Activated CD8-positive, alpha-beta T cell treated with anti-CD3 and anti-CD28 coated beads for 36 hours (primary cell): ENCODE measurements at regions not wholly inside any gene's neighbourhood (a gene's known extent, or its start where the extent isn't known, plus 50 kb on each side); places are given as distances from the start of the nearest gene placed in this dataset.

Source experiments
- ATAC-seq: fragments of 200-7000 bp; cut with Tn5 transposase; one replicate; pipeline ENCODE4 v1.10.0; 2021; ENCODE audit warnings: mild to moderate bottlenecking, moderate library complexity
- CTCF ChIA-PET: fragments of 350-600 bp; sonication (Branson Sonifier 250); formaldehyde crosslinking; loops from one replicate; lab custom pipeline; 2021; ENCODE audit warnings: antibody characterized with exemption; lab: Charles Lee
- POLR2A ChIA-PET: fragments of 350-600 bp; sonication (Branson Sonifier 250); formaldehyde crosslinking; loops from one replicate; lab custom pipeline; 2021; ENCODE audit warnings: antibody characterized with exemption; lab: Charles Lee
- DNase-seq: peaks from one replicate; pipeline ENCODE4 v3.0.0-alpha.2; 2020
- H3K27ac Mint-ChIP-seq: one replicate; pipeline ENCODE4 v1.8.0; 2021; ENCODE audit warnings: mild to moderate bottlenecking, mixed read lengths
- H3K27me3 Mint-ChIP-seq: one replicate; pipeline ENCODE4 v1.8.0; 2021; ENCODE audit warnings: mixed read lengths
- H3K36me3 Mint-ChIP-seq: one replicate; pipeline ENCODE4 v1.8.0; 2021; ENCODE audit warnings: low read depth, mixed read lengths
- H3K4me1 Mint-ChIP-seq: one replicate; pipeline ENCODE4 v1.8.0; 2021; ENCODE audit warnings: low read depth, mixed read lengths
- H3K4me3 Mint-ChIP-seq: one replicate; pipeline ENCODE4 v1.8.0; 2021; ENCODE audit warnings: mild to moderate bottlenecking, moderate library complexity, mixed read lengths
- H3K9me3 Mint-ChIP-seq: one replicate; pipeline ENCODE4 v1.8.0; 2021; ENCODE audit warnings: mixed read lengths
- intact Hi-C: fragments of 100-400 bp; cut with micrococcal nuclease; formaldehyde crosslinking; loops from one replicate; pipeline ENCODE4 v1.10.0; 2022
- TF ChIP-seq, protein P1 (sequence below): fragments of 200-600 bp; IDR thresholded peaks from one replicate; pipeline ENCODE4 v1.8.0; 2022; ENCODE audit warnings: antibody characterized with exemption, mild to moderate bottlenecking

DNA sequence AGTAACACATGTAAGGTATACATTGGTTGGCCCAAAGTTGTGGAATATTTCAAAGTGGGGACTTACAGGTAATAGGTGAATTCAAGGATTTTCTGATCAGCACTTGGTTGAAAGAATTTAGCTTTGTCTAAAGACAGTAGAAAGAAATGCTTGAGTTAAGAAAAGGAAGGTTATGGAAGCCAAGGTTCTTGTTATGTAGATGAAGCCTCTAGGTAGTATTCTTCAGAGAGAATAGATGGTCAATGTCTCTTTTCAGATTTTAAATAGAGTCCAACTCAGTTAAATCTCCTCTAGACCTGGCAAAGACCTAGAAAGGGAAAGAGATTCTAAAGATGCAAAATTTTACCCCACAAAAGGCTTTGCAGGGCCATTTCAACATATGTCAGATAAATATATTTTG is 157.4 kb downstream of the ANKRD30B start:
- H3K9me3 Mint-ChIP-seq: peaks cover 1% of the 10 kb centered on the region

DNA sequence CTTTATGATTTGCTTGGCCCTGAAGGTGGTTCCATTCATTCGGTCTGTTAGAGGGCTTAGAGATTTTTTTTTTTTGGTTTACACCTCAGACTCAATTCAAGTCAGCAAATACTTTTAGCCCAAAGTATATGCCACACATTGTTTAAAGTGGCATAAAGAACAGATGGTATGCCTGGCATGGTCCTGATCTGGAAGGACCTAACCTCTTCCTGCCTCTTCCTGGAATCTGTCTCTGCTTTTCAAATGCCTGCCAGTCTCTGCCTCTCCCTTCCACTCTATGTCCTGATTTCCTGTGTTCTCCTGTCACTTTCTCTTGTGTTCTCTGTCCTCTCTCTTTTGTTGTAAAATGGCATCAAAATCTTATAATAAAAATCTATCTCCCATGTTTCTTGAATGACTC is 158.0 kb downstream of the ANKRD30B start:
- no peaks in the 10 kb centered on the region for H3K4me1 Mint-ChIP-seq
- no peaks in the 10 kb centered on the region for H3K27me3 Mint-ChIP-seq
- no peak overlapping the region for H3K27ac Mint-ChIP-seq
- intact Hi-C loops: no loop called here
- DNase-seq (no peak), ATAC-seq (no peak)
- TF ChIP-seq, protein P1, sequence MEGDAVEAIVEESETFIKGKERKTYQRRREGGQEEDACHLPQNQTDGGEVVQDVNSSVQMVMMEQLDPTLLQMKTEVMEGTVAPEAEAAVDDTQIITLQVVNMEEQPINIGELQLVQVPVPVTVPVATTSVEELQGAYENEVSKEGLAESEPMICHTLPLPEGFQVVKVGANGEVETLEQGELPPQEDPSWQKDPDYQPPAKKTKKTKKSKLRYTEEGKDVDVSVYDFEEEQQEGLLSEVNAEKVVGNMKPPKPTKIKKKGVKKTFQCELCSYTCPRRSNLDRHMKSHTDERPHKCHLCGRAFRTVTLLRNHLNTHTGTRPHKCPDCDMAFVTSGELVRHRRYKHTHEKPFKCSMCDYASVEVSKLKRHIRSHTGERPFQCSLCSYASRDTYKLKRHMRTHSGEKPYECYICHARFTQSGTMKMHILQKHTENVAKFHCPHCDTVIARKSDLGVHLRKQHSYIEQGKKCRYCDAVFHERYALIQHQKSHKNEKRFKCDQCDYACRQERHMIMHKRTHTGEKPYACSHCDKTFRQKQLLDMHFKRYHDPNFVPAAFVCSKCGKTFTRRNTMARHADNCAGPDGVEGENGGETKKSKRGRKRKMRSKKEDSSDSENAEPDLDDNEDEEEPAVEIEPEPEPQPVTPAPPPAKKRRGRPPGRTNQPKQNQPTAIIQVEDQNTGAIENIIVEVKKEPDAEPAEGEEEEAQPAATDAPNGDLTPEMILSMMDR: no peak
- no peaks in the 10 kb centered on the region for H3K36me3 Mint-ChIP-seq
- H3K9me3 Mint-ChIP-seq: peaks cover 1% of the 10 kb centered on the region
- H3K4me3 Mint-ChIP-seq: no peak overlapping the region
- ChIA-PET CTCF (no interaction called here), POLR2A (no interaction called here)

More for the DNA sequence above, 157.4 kb downstream of the ANKRD30B start:
- intact Hi-C loops: no loop called here
- Mint-ChIP-seq H3K27ac (no peak overlapping the region), H3K27me3 (no peaks in the 10 kb centered on the region), H3K36me3 (no peaks in the 10 kb centered on the region), H3K4me3 (no peak overlapping the region), H3K4me1 (no peaks in the 10 kb centered on the region)
- DNase-seq: no peak
- TF ChIP-seq, protein P1: no peak
- ChIA-PET POLR2A (no interaction called here), CTCF (no interaction called here)
- ATAC-seq: no peak

DNA sequence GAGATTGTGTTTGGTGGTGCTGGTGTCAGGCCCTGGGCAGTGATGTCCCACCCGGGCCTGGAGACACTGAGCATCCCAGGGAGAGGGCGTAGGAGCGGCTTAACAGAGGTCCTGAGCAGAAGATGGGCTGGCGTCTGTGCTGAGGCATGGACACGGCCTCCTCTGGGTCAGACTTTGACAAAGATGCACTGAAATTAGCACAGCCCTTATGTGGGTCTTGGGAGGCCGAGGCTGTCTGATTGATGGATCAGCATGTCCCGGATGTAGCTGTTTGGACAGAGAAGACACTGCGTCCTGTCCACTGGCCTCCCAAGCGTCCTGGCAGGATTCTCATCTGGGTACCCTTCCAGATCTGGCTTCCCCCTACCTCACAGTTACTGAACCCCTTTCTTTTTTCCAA is 159.4 kb downstream of the ANKRD30B start:
- intact Hi-C loops: no loop called here
- Mint-ChIP-seq H3K27me3 (no peaks in the 10 kb centered on the region), H3K36me3 (no peaks in the 10 kb centered on the region), H3K4me1 (no peaks in the 10 kb centered on the region), H3K4me3 (no peak overlapping the region), H3K9me3 (peaks cover 1% of the 10 kb centered on the region), H3K27ac (no peak overlapping the region)
- ATAC-seq (no peak), DNase-seq (no peak)
- TF ChIP-seq, protein P1: no peak
- ChIA-PET POLR2A (no interaction called here), CTCF (no interaction called here)

DNA sequence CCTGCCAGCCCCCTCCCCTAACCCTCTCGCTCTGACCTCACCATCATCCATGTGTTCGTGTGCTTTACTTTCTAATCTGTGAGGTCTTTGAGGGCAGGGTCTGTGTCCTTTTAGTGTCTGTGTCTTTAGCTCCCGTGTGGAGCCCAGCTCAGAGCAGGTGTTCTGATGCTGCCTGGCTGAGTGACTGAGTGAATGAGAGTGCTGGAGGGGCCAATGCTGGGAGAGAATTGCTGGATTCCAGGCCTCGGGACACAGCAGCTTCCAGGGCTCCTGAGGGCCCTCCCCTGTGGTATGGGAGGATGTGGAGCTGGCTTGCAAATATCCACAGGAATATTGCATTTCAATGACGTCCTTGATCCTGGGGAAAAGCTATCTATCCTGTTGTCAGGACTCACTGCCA is 160.6 kb downstream of the ANKRD30B start:
- ChIA-PET POLR2A (no interaction called here), CTCF (no interaction called here)
- no peak overlapping the region for H3K4me3 Mint-ChIP-seq
- H3K4me1 Mint-ChIP-seq: no peaks in the 10 kb centered on the region
- no peak for ATAC-seq
- DNase-seq: no peak
- intact Hi-C loops: no loop called here
- H3K9me3 Mint-ChIP-seq: no peaks in the 10 kb centered on the region
- H3K36me3 Mint-ChIP-seq: no peaks in the 10 kb centered on the region
- no peak overlapping the region for H3K27ac Mint-ChIP-seq
- TF ChIP-seq, protein P1: no peak
- H3K27me3 Mint-ChIP-seq: no peaks in the 10 kb centered on the region

DNA sequence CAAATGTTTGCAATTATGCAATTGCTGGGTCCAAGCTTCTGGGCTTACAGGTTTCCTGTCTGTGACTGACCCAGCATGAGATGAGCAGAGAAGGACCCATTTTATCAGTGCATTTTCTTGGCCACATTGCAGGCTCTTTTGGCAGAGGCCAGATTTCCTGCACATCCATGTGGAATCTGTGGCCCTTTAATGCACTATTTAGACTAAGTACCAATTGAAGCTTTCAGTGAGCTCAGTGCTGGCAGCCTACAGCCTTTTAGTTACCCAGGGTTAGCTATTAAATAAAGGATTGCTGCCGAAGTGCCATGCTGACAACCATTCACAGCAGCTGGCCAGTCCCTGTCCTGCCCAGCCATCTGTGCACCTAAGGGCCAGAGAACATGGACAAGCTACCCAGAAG is 165.0 kb downstream of the ANKRD30B start:
- Mint-ChIP-seq H3K27ac (no peak overlapping the region), H3K4me3 (no peak overlapping the region), H3K4me1 (no peaks in the 10 kb centered on the region), H3K27me3 (no peaks in the 10 kb centered on the region), H3K36me3 (no peaks in the 10 kb centered on the region), H3K9me3 (no peaks in the 10 kb centered on the region)
- ChIA-PET CTCF (no interaction called here), POLR2A (no interaction called here)
- TF ChIP-seq, protein P1: no peak
- ATAC-seq (no peak), DNase-seq (no peak)
- intact Hi-C loops: no loop called here
